Thyroid gland (tissue), 4 donors: ENCODE measurements at regions not wholly inside any gene's neighbourhood (a gene's known extent, or its start where the extent isn't known, plus 50 kb on each side); places are given as distances from the start of the nearest gene placed in this dataset.

ENCODE experiments used
- CTCF ChIP-seq, 6 experiments: fragments of 200-600 bp in 3 of 6; fragments of 450-650 bp in 3 of 6; sonication (generic) in 3 of 6; IDR thresholded peaks; one replicate each; pipeline ENCODE4 v1.5.1; 2016 to 2019; ENCODE audit warnings: antibody characterized with exemption in 6 of 6, mild to moderate bottlenecking in 2 of 6, inconsistent platforms in 1 of 6, moderate library complexity in 1 of 6
- POLR2A ChIP-seq, 2 donors: fragments of 450-650 bp; IDR thresholded peaks; one replicate each; pipeline ENCODE4 v1.6.1; 2017; ENCODE audit warnings: antibody characterized with exemption in 2 of 2, mild to moderate bottlenecking in 2 of 2, moderate library complexity in 1 of 2

GRCh38 chr7:54672519-54672918 is 86.5 kb downstream of the SEC61G start:
- TF ChIP-seq CTCF (IDR thresholded peaks at IDR 0.05), result no peak
- TF ChIP-seq POLR2A (IDR thresholded peaks at IDR 0.05), result no peak
